DMS 273 (cell line): ENCODE measurements at regions not wholly inside any gene's neighbourhood (a gene's known extent, or its start where the extent isn't known, plus 50 kb on each side); places are given as distances from the start of the nearest gene placed in this dataset.
"Not testable (repeated sequence)": the region's sequence is repeated elsewhere in the genome, so short reads cannot be mapped to it uniquely, and the experiment has no call there.

Experiments
- DNase-seq: peaks from one replicate; lab custom pipeline; 2025; ENCODE audit not compliant: unreplicated experiment; lab: John Stamatoyannopoulos, UW

- not testable (repeated sequence) for DNase-seq
These were observed 246.7 kb upstream of the TP53TG3C start for GRCh38 chr16:32947336-32947735.

- DNase-seq: not testable (repeated sequence)
These were observed 247.9 kb upstream of the TP53TG3C start for GRCh38 chr16:32946041-32946560.

- DNase-seq: not testable (repeated sequence)
These were observed 248.7 kb upstream of the TP53TG3C start for GRCh38 chr16:32945311-32945710.

GRCh38 chr16:32939845-32940244, 254.2 kb upstream of the TP53TG3C start:
- DNase-seq: not testable (repeated sequence)

GRCh38 chr16:32937929-32938328, 256.1 kb upstream of the TP53TG3C start:
- not testable (repeated sequence) for DNase-seq

GRCh38 chr16:32932240-32933040, 256.5 kb upstream of the TP53TG3 start:
- not testable (repeated sequence) for DNase-seq

GRCh38 chr16:32925192-32925591, 249.2 kb upstream of the TP53TG3 start:
- DNase-seq: not testable (repeated sequence)

GRCh38 chr16:32922578-32922977, 246.6 kb upstream of the TP53TG3 start:
- peak; percentile 6 for DNase-seq

- not testable (repeated sequence) for DNase-seq
These were observed 239.4 kb upstream of the TP53TG3 start for GRCh38 chr16:32915346-32915745.

GRCh38 chr16:32897782-32898181, 221.8 kb upstream of the TP53TG3 start:
- peak; percentile 45 for DNase-seq

GRCh38 chr16:32885392-32885791, 209.4 kb upstream of the TP53TG3 start:
- DNase-seq: not testable (repeated sequence)

- DNase-seq: not testable (repeated sequence)
These were observed 208.6 kb upstream of the TP53TG3 start for GRCh38 chr16:32884556-32884955.

GRCh38 chr16:32882328-32882857, 206.4 kb upstream of the TP53TG3 start:
- DNase-seq: not testable (repeated sequence)

GRCh38 chr16:32881631-32882030, 205.7 kb upstream of the TP53TG3 start:
- DNase-seq: not testable (repeated sequence)

- DNase-seq: not testable (repeated sequence)
These were observed 204.0 kb upstream of the TP53TG3 start for GRCh38 chr16:32880009-32880408.

GRCh38 chr16:32876718-32877117, 200.8 kb upstream of the TP53TG3 start:
- DNase-seq: not testable (repeated sequence)

- not testable (repeated sequence) for DNase-seq
These were observed 197.8 kb upstream of the TP53TG3 start for GRCh38 chr16:32873783-32874182.

- not testable (repeated sequence) for DNase-seq
These were observed 197.2 kb upstream of the TP53TG3 start for GRCh38 chr16:32873120-32873519.

- DNase-seq: not testable (repeated sequence)
These were observed 194.7 kb upstream of the TP53TG3 start for GRCh38 chr16:32870628-32871027.

GRCh38 chr16:32868334-32868733, 192.4 kb upstream of the TP53TG3 start:
- DNase-seq: not testable (repeated sequence)

- not testable (repeated sequence) for DNase-seq
These were observed 189.3 kb upstream of the TP53TG3 start for GRCh38 chr16:32865284-32865683.
